Transverse colon (tissue), 4 donors: ENCODE measurements at regions not wholly inside any gene's neighbourhood (a gene's known extent, or its start where the extent isn't known, plus 50 kb on each side); places are given as distances from the start of the nearest gene placed in this dataset.

Source experiments
- DNase-seq: peaks from one replicate; pipeline ENCODE4 v3.0.0-alpha.2; 2019
- H3K27ac ChIP-seq, 4 donors: fragments of 200-600 bp; sonication (generic); 2 replicates each; pipeline ENCODE4 v1.5.1; 2016 to 2018; ENCODE audit warnings: inconsistent platforms in 4 of 4
- H3K27me3 ChIP-seq: fragments of 200-600 bp; sonication (generic); 2 replicates; pipeline ENCODE4 v1.5.1; 2017; ENCODE audit warnings: inconsistent platforms
- H3K36me3 ChIP-seq, 4 donors: fragments of 200-600 bp; sonication (generic); 2 replicates each; pipeline ENCODE4 v1.5.1; 2017 to 2019; ENCODE audit warnings: inconsistent platforms in 4 of 4
- H3K4me1 ChIP-seq, 4 donors: fragments of 200-600 bp; sonication (generic); 2 replicates each; pipeline ENCODE4 v1.5.1; 2017 to 2020; ENCODE audit warnings: inconsistent platforms in 4 of 4
- H3K4me3 ChIP-seq, 4 donors: fragments of 200-600 bp; sonication (generic); 1 replicate in 1 of 4; 2 replicates in 3 of 4; pipeline versions ENCODE4 v1.5.1 to v1.6.1; 2017 to 2019; ENCODE audit warnings: inconsistent platforms in 4 of 4
- H3K9me3 ChIP-seq, 2 donors: fragments of 200-600 bp; sonication (generic); 2 replicates each; pipeline ENCODE4 v1.5.1; 2017 to 2019; ENCODE audit warnings: inconsistent platforms in 2 of 2
- EP300 ChIP-seq: sonication (generic); formaldehyde crosslinking; IDR thresholded peaks from one replicate; pipeline ENCODE4 v1.6.1; 2017; ENCODE audit warnings: antibody characterized with exemption, low read depth
- POLR2A ChIP-seq: fragments of 450-650 bp; IDR thresholded peaks from one replicate; pipeline ENCODE4 v1.6.1; 2016; ENCODE audit warnings: antibody characterized with exemption, mild to moderate bottlenecking, moderate library complexity
- POLR2AphosphoS5 ChIP-seq, 3 donors: sonication (generic); formaldehyde crosslinking; IDR thresholded peaks; one replicate each; pipeline ENCODE4 v1.6.1; 2016; ENCODE audit warnings: antibody characterized with exemption in 3 of 3
- WGBS, 2 donors: methylation state at CpG; one replicate each; pipeline ENCODE4 v1.1.5; 2018; ENCODE audit warnings: low coverage in 1 of 2; 5-methylcytosine and 5-hydroxymethylcytosine counted together
- in situ Hi-C, 4 donors: fragments of 200-750 bp; cut with MboI; loops; one replicate each; pipeline versions ENCODE4 v1.15.0 to v1.15.1; 2017; ENCODE audit warnings: low sequenced_read_pairs in 3 of 4, low pct_ligation_motif_present in 1 of 4, low pct_unique_long_range_greater_than_20kb in 1 of 4
- intact Hi-C: fragments of 100-400 bp; cut with DNase I; formaldehyde crosslinking; loops from one replicate; pipeline ENCODE4 v1.15.1; 2023; ENCODE audit warnings: low total_unique reads
- TF ChIP-seq, protein P1 (sequence below), 5 experiments: fragments of 200-600 bp in 3 of 5; fragments of 450-650 bp in 2 of 5; sonication (generic) in 3 of 5; IDR thresholded peaks; 1 replicate in 2 of 5; 2 replicates in 3 of 5; pipeline ENCODE4 v1.5.1; 2016 to 2017; ENCODE audit warnings: antibody characterized with exemption in 5 of 5, inconsistent platforms in 3 of 5, mild to moderate bottlenecking in 2 of 5, moderate library complexity in 1 of 5

DNA sequence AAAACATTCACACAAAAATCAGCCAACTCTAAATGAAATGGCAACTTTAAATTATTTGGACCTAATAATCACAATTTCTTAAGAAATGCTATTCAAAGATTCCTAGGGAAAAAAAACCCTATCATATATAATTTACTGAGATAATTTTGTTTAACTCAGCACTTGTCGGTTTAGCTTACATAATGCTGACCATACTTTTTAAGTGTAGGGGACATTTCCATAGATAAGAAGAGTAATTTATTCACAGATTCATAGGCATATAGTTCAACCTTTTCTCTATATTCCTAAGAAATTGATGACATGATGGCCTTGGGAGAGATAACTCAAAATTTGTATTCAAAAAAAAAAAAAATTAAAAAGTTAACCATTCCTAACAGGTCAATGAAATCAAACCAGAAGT is 260.8 kb upstream of the PGRMC2 start:
- no peak overlapping the region for H3K27ac ChIP-seq
- in situ Hi-C loops: no loop called here

DNA sequence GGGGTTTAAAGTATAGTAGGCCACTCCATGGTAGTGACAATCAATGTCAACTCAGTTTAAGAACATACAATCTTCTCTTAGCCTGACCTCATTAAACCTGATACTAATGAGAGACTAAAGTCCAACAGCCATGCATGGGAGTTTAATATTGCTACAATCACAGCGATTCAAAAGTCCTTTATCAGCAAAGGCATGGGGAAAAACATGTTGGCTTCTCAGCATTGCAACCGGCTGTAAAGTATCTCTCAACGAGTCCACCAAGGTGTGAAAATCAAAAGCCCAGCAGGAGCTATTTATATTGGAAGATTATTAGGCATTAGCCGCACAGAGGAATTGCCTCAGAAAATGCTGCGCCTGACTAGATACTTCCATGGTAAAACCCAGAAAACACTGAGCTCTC is 256.7 kb upstream of the PGRMC2 start:
- Histone ChIP-seq H3K4me1 (no peaks in the 10 kb centered on the region), H3K27me3 (no peaks in the 10 kb centered on the region), H3K9me3 (no peaks in the 10 kb centered on the region), H3K27ac (no peak overlapping the region), H3K4me3 (no peak overlapping the region), H3K36me3 (no peaks in the 10 kb centered on the region)
- intact Hi-C loops: no loop called here
- DNase-seq: no peak
- no peak for TF ChIP-seq POLR2AphosphoS5 (IDR thresholded peaks at IDR 0.05)
- 89 to 92% methylated on average over 3 to 5 of the region's 5 CpGs for WGBS, 2 donors
- in situ Hi-C loops: no loop called here

More for the DNA sequence above, 260.8 kb upstream of the PGRMC2 start:
- intact Hi-C loops: no loop called here
- no peak overlapping the region for H3K4me3 ChIP-seq
- TF ChIP-seq POLR2AphosphoS5 (IDR thresholded peaks at IDR 0.05): no peak
- no peak for TF ChIP-seq POLR2A
- no peak for TF ChIP-seq EP300
- TF ChIP-seq, protein P1, sequence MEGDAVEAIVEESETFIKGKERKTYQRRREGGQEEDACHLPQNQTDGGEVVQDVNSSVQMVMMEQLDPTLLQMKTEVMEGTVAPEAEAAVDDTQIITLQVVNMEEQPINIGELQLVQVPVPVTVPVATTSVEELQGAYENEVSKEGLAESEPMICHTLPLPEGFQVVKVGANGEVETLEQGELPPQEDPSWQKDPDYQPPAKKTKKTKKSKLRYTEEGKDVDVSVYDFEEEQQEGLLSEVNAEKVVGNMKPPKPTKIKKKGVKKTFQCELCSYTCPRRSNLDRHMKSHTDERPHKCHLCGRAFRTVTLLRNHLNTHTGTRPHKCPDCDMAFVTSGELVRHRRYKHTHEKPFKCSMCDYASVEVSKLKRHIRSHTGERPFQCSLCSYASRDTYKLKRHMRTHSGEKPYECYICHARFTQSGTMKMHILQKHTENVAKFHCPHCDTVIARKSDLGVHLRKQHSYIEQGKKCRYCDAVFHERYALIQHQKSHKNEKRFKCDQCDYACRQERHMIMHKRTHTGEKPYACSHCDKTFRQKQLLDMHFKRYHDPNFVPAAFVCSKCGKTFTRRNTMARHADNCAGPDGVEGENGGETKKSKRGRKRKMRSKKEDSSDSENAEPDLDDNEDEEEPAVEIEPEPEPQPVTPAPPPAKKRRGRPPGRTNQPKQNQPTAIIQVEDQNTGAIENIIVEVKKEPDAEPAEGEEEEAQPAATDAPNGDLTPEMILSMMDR (IDR thresholded peaks at IDR 0.05): no peak
- H3K36me3 ChIP-seq: no peaks in the 10 kb centered on the region
- 85 to 88% methylated on average over 1 of the region's 1 CpG for WGBS, 2 donors
- no peaks in the 10 kb centered on the region for H3K9me3 ChIP-seq
- H3K4me1 ChIP-seq: peaks cover 0 to 6% (median 4%) of the 10 kb centered on the region in 4 donors
- H3K27me3 ChIP-seq: no peaks in the 10 kb centered on the region
- no peak for DNase-seq

DNA sequence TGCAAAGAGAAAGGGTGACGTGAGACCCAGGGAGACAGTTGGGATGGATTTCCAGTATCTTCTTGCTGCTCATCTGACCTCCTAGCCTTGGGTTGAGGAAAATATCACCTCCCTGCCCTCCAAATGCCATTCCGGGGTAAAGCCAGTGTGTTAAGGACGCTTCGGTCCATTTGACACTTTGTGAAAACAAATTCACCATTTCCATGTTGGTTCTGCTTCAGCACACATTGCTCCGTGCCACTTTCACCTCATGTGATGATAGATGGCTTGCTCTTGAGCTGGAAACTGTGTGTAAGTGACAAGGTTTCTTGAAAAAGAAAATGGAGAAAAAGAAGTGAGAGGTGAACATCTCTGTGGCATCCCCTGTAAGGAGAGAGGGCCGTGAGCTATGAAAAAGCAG is 256.1 kb upstream of the PGRMC2 start:
- TF ChIP-seq, protein P1 (IDR thresholded peaks at IDR 0.05): no peak
- TF ChIP-seq EP300 (no peak), POLR2A (no peak), POLR2AphosphoS5 (IDR thresholded peaks at IDR 0.05) (no peak)
- H3K4me3 ChIP-seq: no peak overlapping the region
- H3K27ac ChIP-seq: no peak overlapping the region
- no peaks in the 10 kb centered on the region for H3K9me3 ChIP-seq
- intact Hi-C loops: no loop called here
- no peak for DNase-seq
- H3K36me3 ChIP-seq: no peaks in the 10 kb centered on the region
- in situ Hi-C loops: no loop called here
- no peaks in the 10 kb centered on the region for H3K27me3 ChIP-seq
- H3K4me1 ChIP-seq: no peaks in the 10 kb centered on the region
- WGBS, 2 donors: 85 to 98% methylated on average over 6 of the region's 6 CpGs

DNA sequence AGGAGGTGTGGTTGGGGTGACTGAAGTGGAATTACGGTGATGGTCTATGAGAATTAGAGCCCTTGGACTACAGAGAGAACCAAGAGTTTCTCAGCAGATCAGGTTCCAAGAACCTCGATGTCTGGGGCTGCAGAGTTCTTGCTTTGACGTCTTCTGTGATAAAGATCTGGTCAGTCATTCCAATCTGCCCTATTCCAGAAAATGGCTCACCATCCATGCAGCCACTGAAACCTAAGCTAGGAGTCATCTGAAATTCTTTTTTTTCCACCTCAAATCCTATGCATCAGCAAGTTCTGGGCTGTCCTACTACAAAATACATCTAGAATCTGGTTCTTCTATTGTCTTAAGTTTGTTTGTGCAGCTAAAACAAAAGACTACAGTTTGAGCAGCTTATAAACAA is 254.4 kb upstream of the PGRMC2 start:
- no peak for DNase-seq
- in situ Hi-C loops (no loop called here), intact Hi-C loops (no loop called here)
- TF ChIP-seq EP300 (no peak), POLR2AphosphoS5 (IDR thresholded peaks at IDR 0.05) (no peak), POLR2A (no peak)
- TF ChIP-seq, protein P1 (IDR thresholded peaks at IDR 0.05): no peak
- no peaks in the 10 kb centered on the region for H3K36me3 ChIP-seq
- no peaks in the 10 kb centered on the region for H3K4me1 ChIP-seq
- 66 to 99% methylated on average over 3 of the region's 3 CpGs for WGBS, 2 donors
- H3K27ac ChIP-seq: no peak overlapping the region
- no peaks in the 10 kb centered on the region for H3K9me3 ChIP-seq
- H3K4me3 ChIP-seq: no peak overlapping the region
- no peaks in the 10 kb centered on the region for H3K27me3 ChIP-seq

DNA sequence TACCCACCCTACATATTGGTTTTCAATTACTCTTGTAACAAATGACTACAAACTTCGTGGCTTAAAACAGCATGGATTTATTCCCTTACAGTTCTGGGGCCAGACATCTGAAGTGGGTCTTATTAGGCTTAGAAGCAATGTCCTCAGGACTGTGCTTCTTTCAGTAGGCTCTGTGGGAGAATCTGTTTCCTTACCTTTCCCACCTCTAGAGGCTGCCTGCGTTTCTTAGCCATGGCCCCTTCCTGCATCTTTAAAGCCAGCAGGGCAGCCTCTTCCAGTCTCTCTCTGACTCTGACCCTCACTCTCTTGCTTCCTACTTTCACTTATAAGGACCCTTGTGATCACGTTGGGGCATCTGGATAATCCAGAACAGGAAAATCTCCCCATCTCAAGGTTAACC is 252.5 kb upstream of the PGRMC2 start:
- DNase-seq: no peak
- Histone ChIP-seq H3K36me3 (no peaks in the 10 kb centered on the region), H3K4me3 (no peak overlapping the region), H3K4me1 (no peaks in the 10 kb centered on the region), H3K27ac (no peak overlapping the region), H3K9me3 (no peaks in the 10 kb centered on the region), H3K27me3 (no peaks in the 10 kb centered on the region)
- in situ Hi-C loops (no loop called here), intact Hi-C loops (no loop called here)
- no peak for TF ChIP-seq POLR2AphosphoS5 (IDR thresholded peaks at IDR 0.05)
- TF ChIP-seq, protein P1 (IDR thresholded peaks at IDR 0.05): no peak
- TF ChIP-seq POLR2A: no peak
- no peak for TF ChIP-seq EP300
- 67 to 84% methylated on average over 3 of the region's 3 CpGs for WGBS, 2 donors
